Activated T-cell treated with anti-CD3 and anti-CD28 coated beads, Interleukin-2, amount 50 U/mL, for 4 hours (primary cell): ENCODE measurements at regions not wholly inside any gene's neighbourhood (a gene's known extent, or its start where the extent isn't known, plus 50 kb on each side); places are given as distances from the start of the nearest gene placed in this dataset.
"Not testable (repeated sequence)": the region's sequence is repeated elsewhere in the genome, so short reads cannot be mapped to it uniquely, and the experiment has no call there.

Source experiments
- ATAC-seq, 2 donors: fragments of 200-7000 bp; cut with Tn5 transposase; one replicate each; pipeline ENCODE4 v1.10.0; 2021
- DNase-seq: peaks from one replicate; pipeline ENCODE4 v3.0.0-alpha.2; 2020
- H3K27me3 Mint-ChIP-seq: one replicate; pipeline ENCODE4 v1.8.0; 2021; ENCODE audit warnings: low read depth, mixed read lengths
- H3K36me3 Mint-ChIP-seq: one replicate; pipeline ENCODE4 v1.8.0; 2022; ENCODE audit warnings: mixed read lengths; ENCODE audit not compliant: insufficient read depth
- H3K4me1 Mint-ChIP-seq: one replicate; pipeline ENCODE4 v1.8.0; 2021; ENCODE audit warnings: low read depth, mixed read lengths
- H3K4me3 Mint-ChIP-seq: one replicate; pipeline ENCODE4 v1.8.0; 2021; ENCODE audit warnings: mild to moderate bottlenecking, moderate library complexity, mixed read lengths
- H3K9me3 Mint-ChIP-seq: one replicate; pipeline ENCODE4 v1.8.0; 2021; ENCODE audit warnings: mixed read lengths

- ATAC-seq = peak in 1 of 2 donors; percentile 34
- not testable (repeated sequence) for H3K4me1 Mint-ChIP-seq, H3K27me3 Mint-ChIP-seq, H3K9me3 Mint-ChIP-seq, H3K4me3 Mint-ChIP-seq, H3K36me3 Mint-ChIP-seq, DNase-seq
These were observed 102.8 kb downstream of the POTEB start for GRCh38 chr15:21774760-21775159.

- H3K4me1 Mint-ChIP-seq, H3K27me3 Mint-ChIP-seq, H3K4me3 Mint-ChIP-seq, DNase-seq, H3K36me3 Mint-ChIP-seq, H3K9me3 Mint-ChIP-seq: not testable (repeated sequence)
- peak; percentile 75 to 84 for ATAC-seq
These were observed 111.0 kb downstream of the POTEB start for GRCh38 chr15:21766524-21766923.

- H3K27me3 Mint-ChIP-seq, H3K36me3 Mint-ChIP-seq, ATAC-seq, H3K4me3 Mint-ChIP-seq, H3K4me1 Mint-ChIP-seq, DNase-seq, H3K9me3 Mint-ChIP-seq: not testable (repeated sequence)
These were observed 113.8 kb downstream of the POTEB start for GRCh38 chr15:21763756-21764155.

- H3K4me1 Mint-ChIP-seq, DNase-seq, H3K4me3 Mint-ChIP-seq, H3K9me3 Mint-ChIP-seq, H3K36me3 Mint-ChIP-seq, H3K27me3 Mint-ChIP-seq: not testable (repeated sequence)
- peak; percentile 81 for ATAC-seq
These were observed 117.1 kb downstream of the POTEB start for GRCh38 chr15:21760250-21761023.

GRCh38 chr15:21759401-21760165 is 118.0 kb downstream of the POTEB start:
- DNase-seq, H3K9me3 Mint-ChIP-seq, H3K4me1 Mint-ChIP-seq, H3K36me3 Mint-ChIP-seq, H3K27me3 Mint-ChIP-seq, H3K4me3 Mint-ChIP-seq: not testable (repeated sequence)
- peak; percentile 57 to 63 for ATAC-seq

GRCh38 chr15:21753838-21754237 is 123.7 kb downstream of the POTEB start:
- H3K27me3 Mint-ChIP-seq, ATAC-seq, H3K4me1 Mint-ChIP-seq, H3K36me3 Mint-ChIP-seq, DNase-seq, H3K4me3 Mint-ChIP-seq, H3K9me3 Mint-ChIP-seq: not testable (repeated sequence)

- not testable (repeated sequence) for H3K36me3 Mint-ChIP-seq, H3K4me3 Mint-ChIP-seq, H3K9me3 Mint-ChIP-seq, H3K4me1 Mint-ChIP-seq, H3K27me3 Mint-ChIP-seq
- peak; percentile 11 for DNase-seq
- ATAC-seq = peak; percentile 95 to 99
These were observed 125.2 kb downstream of the POTEB start for GRCh38 chr15:21752124-21752957.

GRCh38 chr15:21749173-21749572 is 128.4 kb downstream of the POTEB start:
- H3K36me3 Mint-ChIP-seq, H3K27me3 Mint-ChIP-seq, H3K4me1 Mint-ChIP-seq, H3K4me3 Mint-ChIP-seq, ATAC-seq, H3K9me3 Mint-ChIP-seq, DNase-seq: not testable (repeated sequence)

- peak; percentile 89 to 93 for ATAC-seq
- not testable (repeated sequence) for H3K9me3 Mint-ChIP-seq, DNase-seq, H3K27me3 Mint-ChIP-seq, H3K36me3 Mint-ChIP-seq, H3K4me1 Mint-ChIP-seq
- H3K4me3 Mint-ChIP-seq = peak overlapping the region; percentile 11
These were observed 133.2 kb downstream of the POTEB start for GRCh38 chr15:21744245-21744915.

- H3K36me3 Mint-ChIP-seq, DNase-seq, H3K9me3 Mint-ChIP-seq, H3K27me3 Mint-ChIP-seq, ATAC-seq, H3K4me3 Mint-ChIP-seq, H3K4me1 Mint-ChIP-seq: not testable (repeated sequence)
These were observed 135.5 kb downstream of the POTEB start for GRCh38 chr15:21742067-21742466.

GRCh38 chr15:21738003-21738402 is 139.5 kb downstream of the POTEB start:
- H3K9me3 Mint-ChIP-seq, DNase-seq, H3K4me3 Mint-ChIP-seq, H3K36me3 Mint-ChIP-seq, H3K4me1 Mint-ChIP-seq, H3K27me3 Mint-ChIP-seq: not testable (repeated sequence)
- peak in 1 of 2 donors; percentile 22 for ATAC-seq

- DNase-seq, H3K9me3 Mint-ChIP-seq, H3K4me1 Mint-ChIP-seq, ATAC-seq, H3K4me3 Mint-ChIP-seq, H3K27me3 Mint-ChIP-seq, H3K36me3 Mint-ChIP-seq: not testable (repeated sequence)
These were observed 141.1 kb downstream of the POTEB start for GRCh38 chr15:21736443-21736842.

GRCh38 chr15:21735837-21736236 is 141.7 kb downstream of the POTEB start:
- peak; percentile 83 to 86 for ATAC-seq
- H3K4me1 Mint-ChIP-seq, DNase-seq, H3K4me3 Mint-ChIP-seq, H3K36me3 Mint-ChIP-seq, H3K27me3 Mint-ChIP-seq, H3K9me3 Mint-ChIP-seq: not testable (repeated sequence)

GRCh38 chr15:21735368-21735767 is 142.2 kb downstream of the POTEB start:
- not testable (repeated sequence) for H3K9me3 Mint-ChIP-seq, H3K27me3 Mint-ChIP-seq, H3K36me3 Mint-ChIP-seq, DNase-seq, H3K4me1 Mint-ChIP-seq, H3K4me3 Mint-ChIP-seq
- peak; percentile 56 to 58 for ATAC-seq
